ENCODE measurements at regions not wholly inside any gene's neighbourhood (a gene's known extent, or its start where the extent isn't known, plus 50 kb on each side); places are given as distances from the start of the nearest gene placed in this dataset.
"Not testable (repeated sequence)": the region's sequence is repeated elsewhere in the genome, so short reads cannot be mapped to it uniquely, and the experiment has no call there.

GRCh38 chr6:114879693-114880092 is 536.9 kb upstream of the HS3ST5 start:
- Histone ChIP-seq H3K9me3 (ENCODE audit: control insufficient read depth, low read length) (no peaks in the 10 kb centered on the region), H3K4me3 (ENCODE audit: low read depth, low read length) (no peak overlapping the region), H3K4me2 (ENCODE audit: low read length) (no peak overlapping the region), H3K36me3 (ENCODE audit: control insufficient read depth, insufficient read depth, low read length) (no peaks in the 10 kb centered on the region), H3K79me2 (no peaks in the 10 kb centered on the region), H3K9ac (no peak overlapping the region), H3K4me1 (no peaks in the 10 kb centered on the region), H3K27ac (no peak overlapping the region), H2AFZ (no peak overlapping the region), H3K27me3 (ENCODE audit: control insufficient read depth, insufficient read depth, low read length) (no peaks in the 10 kb centered on the region)
- TF ChIP-seq CTCF (IDR thresholded peaks at IDR 0.05): no peak

- H3K9ac ChIP-seq: no peak overlapping the region
- H3K27me3 ChIP-seq (ENCODE audit: control insufficient read depth, insufficient read depth, low read length): no peaks in the 10 kb centered on the region
- no peak for TF ChIP-seq CTCF (IDR thresholded peaks at IDR 0.05)
- no peak overlapping the region for H3K4me2 ChIP-seq (ENCODE audit: low read length)
- no peak overlapping the region for H3K27ac ChIP-seq
- no peaks in the 10 kb centered on the region for H3K36me3 ChIP-seq (ENCODE audit: control insufficient read depth, insufficient read depth, low read length)
- no peaks in the 10 kb centered on the region for H3K79me2 ChIP-seq
- H2AFZ ChIP-seq: no peak overlapping the region
- H3K4me1 ChIP-seq: no peaks in the 10 kb centered on the region
- no peaks in the 10 kb centered on the region for H3K9me3 ChIP-seq (ENCODE audit: control insufficient read depth, low read length)
- H3K4me3 ChIP-seq (ENCODE audit: low read depth, low read length): no peak overlapping the region
Measured at GRCh38 chr6:114878091-114878490, 535.3 kb upstream of the HS3ST5 start.

- Histone ChIP-seq H3K4me2 (ENCODE audit: low read length) (no peak overlapping the region), H3K9me3 (ENCODE audit: control insufficient read depth, low read length) (no peaks in the 10 kb centered on the region), H3K36me3 (ENCODE audit: control insufficient read depth, insufficient read depth, low read length) (no peaks in the 10 kb centered on the region), H3K9ac (no peak overlapping the region), H3K4me1 (no peaks in the 10 kb centered on the region), H3K4me3 (ENCODE audit: low read depth, low read length) (no peak overlapping the region), H3K27me3 (ENCODE audit: control insufficient read depth, insufficient read depth, low read length) (no peaks in the 10 kb centered on the region), H3K79me2 (no peaks in the 10 kb centered on the region), H2AFZ (no peak overlapping the region), H3K27ac (no peak overlapping the region)
- TF ChIP-seq CTCF (IDR thresholded peaks at IDR 0.05): no peak
Measured at GRCh38 chr6:114874410-114874809, 531.6 kb upstream of the HS3ST5 start.

GRCh38 chr6:114865506-114865905 is 522.7 kb upstream of the HS3ST5 start:
- not testable (repeated sequence) for H3K27ac ChIP-seq; H3K4me3 ChIP-seq (ENCODE audit: low read depth, low read length); H3K36me3 ChIP-seq (ENCODE audit: control insufficient read depth, insufficient read depth, low read length); H2AFZ ChIP-seq; H3K79me2 ChIP-seq; H3K4me1 ChIP-seq; H3K4me2 ChIP-seq (ENCODE audit: low read length); H3K9me3 ChIP-seq (ENCODE audit: control insufficient read depth, low read length); H3K27me3 ChIP-seq (ENCODE audit: control insufficient read depth, insufficient read depth, low read length); H3K9ac ChIP-seq

GRCh38 chr6:114863610-114864009 is 520.8 kb upstream of the HS3ST5 start:
- Histone ChIP-seq H2AFZ (no peak overlapping the region), H3K36me3 (ENCODE audit: control insufficient read depth, insufficient read depth, low read length) (no peaks in the 10 kb centered on the region), H3K9me3 (ENCODE audit: control insufficient read depth, low read length) (no peaks in the 10 kb centered on the region), H3K4me3 (ENCODE audit: low read depth, low read length) (no peak overlapping the region), H3K4me2 (ENCODE audit: low read length) (no peak overlapping the region), H3K4me1 (no peaks in the 10 kb centered on the region), H3K27ac (no peak overlapping the region), H3K79me2 (no peaks in the 10 kb centered on the region), H3K9ac (no peak overlapping the region), H3K27me3 (ENCODE audit: control insufficient read depth, insufficient read depth, low read length) (no peaks in the 10 kb centered on the region)
- TF ChIP-seq CTCF (IDR thresholded peaks at IDR 0.05): no peak
